HG03432 (cell line): ENCODE measurements at regions not wholly inside any gene's neighbourhood (a gene's known extent, or its start where the extent isn't known, plus 50 kb on each side); places are given as distances from the start of the nearest gene placed in this dataset.

ENCODE experiments used
- ATAC-seq: cut with Tn5 transposase; IDR thresholded peaks from one replicate; pipeline ENCODE4 v1.9.1; 2021; ENCODE audit warnings: mild to moderate bottlenecking, moderate library complexity; ENCODE audit not compliant: unreplicated experiment

- no peak for ATAC-seq
Measured at GRCh38 chr2:134153294-134153880, 100.5 kb upstream of the MGAT5 start.

DNA sequence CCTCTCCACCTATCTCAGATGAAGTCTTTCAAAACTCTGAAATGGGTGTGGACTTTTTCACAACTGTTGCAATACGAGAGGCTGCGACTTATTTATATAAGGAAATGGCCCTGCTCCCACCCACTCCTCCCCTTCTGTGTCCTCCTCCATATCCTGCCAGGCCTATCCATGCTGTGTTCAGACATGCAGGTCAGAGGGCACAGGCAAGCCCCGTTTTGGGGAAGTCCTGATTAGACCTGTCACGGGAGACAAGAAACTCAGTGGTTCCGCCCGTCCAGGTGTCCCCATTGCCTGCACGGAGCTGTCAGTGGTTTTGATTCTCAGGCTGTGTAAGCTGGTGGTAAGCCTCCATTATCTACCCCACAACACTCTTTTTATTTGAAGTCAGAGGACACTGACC, 99.6 kb upstream of the MGAT5 start:
- ATAC-seq, result peak; percentile 74

- peak; percentile 77 for ATAC-seq
Measured at GRCh38 chr2:134155134-134155533, 98.7 kb upstream of the MGAT5 start.

DNA sequence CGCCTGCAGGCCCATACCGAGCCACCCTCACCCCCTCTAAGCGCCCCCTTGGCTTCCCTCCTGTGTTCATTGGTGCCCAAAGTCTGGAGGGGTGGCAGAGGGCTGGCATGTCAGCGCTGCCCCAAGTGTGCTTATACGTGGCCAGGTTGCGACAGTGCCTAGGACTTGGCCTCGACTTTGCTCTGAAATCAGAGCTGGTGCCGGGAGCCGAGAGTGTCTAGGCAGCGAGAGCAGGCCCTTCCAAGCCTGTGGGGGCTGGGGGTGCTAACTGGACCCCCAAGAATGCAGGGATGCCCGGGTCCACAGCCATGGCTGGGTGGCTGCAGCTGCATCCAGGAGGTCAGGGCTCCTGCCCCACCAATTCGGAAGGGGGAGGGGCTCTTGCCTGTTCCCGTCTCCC, 95.6 kb upstream of the MGAT5 start:
- no peak for ATAC-seq

DNA sequence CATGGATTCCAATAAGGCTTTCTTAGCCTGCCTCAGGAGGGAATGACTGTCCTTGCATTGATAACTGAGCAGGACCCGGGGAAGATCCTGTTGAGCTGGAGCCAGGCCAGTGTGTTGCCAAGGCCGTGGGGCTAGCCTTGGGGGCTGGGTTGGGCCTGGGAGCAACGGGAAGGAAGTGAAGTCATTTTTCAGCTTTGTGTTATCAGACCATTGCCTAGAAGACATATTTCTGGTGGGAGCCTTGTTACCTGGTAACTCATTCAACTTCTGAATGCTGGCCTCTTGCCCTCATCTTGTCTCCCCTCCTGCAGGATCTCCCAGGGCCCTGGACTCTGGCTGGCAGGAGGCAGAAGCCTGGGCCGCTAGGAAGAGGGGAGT, 92.7 kb upstream of the MGAT5 start:
- ATAC-seq, result no peak

DNA sequence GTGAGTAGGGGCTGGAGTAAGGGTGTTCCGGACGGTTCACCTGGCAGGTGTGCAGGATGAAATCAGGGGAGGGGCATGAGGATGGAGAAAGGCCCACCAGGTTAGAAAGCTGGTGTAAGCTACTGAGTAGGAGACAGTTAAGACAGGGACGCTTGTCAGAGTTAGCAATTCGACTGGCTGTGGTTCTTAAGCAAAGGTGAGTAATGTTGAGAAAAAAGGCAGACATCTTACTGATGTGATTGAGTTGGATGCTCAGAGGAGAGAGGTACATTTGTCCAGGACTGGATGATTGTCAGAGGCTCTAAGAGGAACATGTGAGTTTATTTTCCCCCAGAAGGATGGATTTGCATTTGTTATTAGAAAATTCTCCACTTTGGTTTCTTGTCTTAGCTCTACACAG, 90.5 kb upstream of the MGAT5 start:
- no peak for ATAC-seq

GRCh38 chr2:134164306-134164705, 89.6 kb upstream of the MGAT5 start:
- ATAC-seq, result no peak

DNA sequence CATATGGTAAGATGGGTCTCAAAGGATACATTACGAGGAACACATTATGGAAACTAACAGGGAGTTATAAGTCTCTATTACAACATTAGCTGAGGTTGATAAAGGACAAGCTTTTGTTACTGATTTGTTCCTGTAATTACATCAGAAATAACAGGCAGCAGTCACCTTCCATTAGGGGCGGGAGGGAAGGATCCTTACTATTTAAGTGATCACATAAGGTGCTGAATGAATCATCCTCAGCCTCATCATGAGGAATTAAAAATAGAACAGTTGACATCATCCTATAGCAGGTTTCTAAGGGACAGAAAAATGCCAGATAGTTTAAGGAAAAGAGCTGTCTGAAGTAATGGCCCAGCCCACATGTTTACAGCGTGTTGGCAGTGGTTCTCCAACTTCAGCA, 86.9 kb upstream of the MGAT5 start:
- ATAC-seq, result no peak

DNA sequence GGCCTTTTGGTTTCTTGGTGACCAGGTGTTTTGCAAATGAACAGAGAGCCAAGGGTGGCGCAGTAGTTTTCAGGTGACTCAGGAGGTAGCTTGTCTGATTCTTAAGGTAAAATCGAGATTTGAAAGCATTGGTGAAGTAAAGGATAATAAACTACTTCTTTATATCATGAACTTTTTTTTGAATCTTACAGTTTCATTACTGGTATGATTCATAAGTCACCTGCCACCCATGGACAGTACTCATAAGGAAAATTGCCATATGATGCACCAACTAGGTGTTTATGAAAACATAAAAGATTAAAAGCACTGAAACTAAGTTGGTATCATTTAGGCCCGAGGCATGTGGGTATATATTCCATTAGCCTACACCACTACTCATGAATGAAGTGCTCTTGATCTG, 84.1 kb upstream of the MGAT5 start:
- ATAC-seq, result peak; percentile 78

DNA sequence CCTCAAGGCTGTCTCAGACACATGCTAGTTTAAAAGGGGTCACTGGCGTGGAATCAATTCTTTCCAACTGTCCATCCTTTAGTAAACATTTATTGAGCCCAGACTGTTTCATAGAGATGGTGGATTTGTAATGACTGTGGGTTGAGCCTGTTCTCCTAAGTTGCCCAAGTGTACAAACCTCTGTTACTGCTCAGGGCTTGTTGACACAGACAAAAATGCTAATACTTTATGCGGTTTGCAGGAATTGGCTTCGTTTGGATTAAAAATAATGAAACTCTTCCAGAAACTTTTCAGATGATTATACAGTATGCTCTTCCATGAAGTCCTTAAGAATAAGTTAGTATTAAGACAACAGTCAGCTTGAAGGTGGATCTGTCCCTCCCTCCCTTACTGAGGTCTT, 83.6 kb upstream of the MGAT5 start:
- no peak for ATAC-seq

DNA sequence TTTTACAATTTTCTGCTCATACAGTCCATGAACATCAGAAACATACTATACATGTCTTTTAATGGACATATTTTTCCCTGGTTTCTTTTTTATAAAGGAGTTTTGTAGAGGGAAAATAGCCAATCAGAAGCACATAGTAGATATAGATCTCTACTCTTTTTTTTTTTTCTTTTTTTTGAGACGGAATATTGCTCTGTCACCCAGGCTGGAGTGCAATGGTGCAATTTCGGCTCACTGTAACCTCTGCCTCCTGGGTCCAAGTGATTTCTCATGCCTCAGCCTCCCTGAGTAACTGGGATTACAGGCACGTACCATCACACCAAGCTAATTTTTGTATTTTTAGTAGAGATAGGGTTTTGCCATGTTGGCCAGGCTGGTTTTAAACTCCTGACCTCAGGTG, 83.2 kb upstream of the MGAT5 start:
- no peak for ATAC-seq

GRCh38 chr2:134173338-134174016, 80.4 kb upstream of the MGAT5 start:
- no peak for ATAC-seq

GRCh38 chr2:134174711-134175110, 79.2 kb upstream of the MGAT5 start:
- no peak for ATAC-seq

- no peak for ATAC-seq
Measured at GRCh38 chr2:134175834-134176233, 78.0 kb upstream of the MGAT5 start.

DNA sequence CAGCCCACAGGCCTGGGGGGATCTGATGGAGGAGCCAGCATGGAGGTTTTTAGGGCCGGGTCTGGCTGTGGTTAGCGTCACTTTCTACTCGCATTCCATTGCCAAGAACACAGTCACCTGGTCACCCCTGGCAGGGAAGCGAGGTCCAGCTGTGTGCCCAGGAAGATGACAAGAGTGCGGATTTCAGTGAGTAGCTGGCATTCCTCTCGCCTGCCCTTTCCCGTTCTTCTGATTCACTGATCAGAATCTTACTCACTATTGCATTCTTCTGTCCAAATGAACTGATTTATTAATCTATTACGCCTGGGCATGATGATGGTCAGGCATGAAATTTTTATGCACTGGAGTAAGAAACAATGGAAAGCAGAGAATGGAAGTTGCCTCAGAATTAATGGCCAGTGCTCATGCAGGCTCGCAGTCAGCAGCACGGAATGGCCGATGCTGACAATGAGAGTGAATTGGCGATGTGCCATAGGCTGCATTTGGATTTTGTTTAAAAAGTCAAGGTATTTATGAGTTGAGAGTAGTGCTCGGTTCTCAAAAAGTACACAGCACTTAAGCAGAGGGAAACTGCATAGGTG, 76.4 kb upstream of the MGAT5 start:
- ATAC-seq, result no peak

DNA sequence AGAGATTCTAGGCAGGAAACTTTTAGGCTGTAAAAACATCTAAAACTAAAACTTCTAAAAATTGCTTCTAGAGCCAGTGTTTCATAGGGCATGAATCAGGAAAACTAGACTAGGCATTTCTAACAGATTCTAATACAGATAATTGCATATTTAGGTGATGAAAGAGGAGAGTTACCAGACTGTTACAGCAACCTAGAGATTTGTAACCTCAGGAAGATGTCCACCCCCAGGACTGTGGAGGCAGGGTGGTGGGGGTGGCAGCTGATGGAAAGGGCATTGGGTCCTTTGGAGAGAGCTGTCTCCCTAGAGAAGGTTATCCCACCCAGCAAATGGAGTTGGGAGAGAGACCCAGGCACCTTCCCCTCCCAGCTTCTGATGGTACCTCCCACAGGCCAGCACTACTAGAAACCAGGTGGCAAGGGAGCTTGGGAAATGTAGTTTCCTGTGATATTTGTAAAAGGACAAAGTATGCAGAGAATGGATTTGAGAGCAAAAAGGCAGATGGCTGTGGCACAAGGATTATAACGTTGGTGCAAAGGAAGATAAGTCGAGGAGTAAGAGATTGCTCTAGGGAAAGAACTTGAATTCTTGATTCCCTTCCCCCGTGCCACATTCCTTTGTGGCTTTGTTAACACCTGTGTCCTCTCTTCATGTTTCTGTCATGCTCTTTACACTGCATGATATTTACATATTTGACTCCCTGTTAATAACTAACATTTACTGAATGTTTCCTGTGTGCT, 75.6 kb upstream of the MGAT5 start:
- ATAC-seq, result peak; percentile 69

GRCh38 chr2:134181219-134181618, 72.7 kb upstream of the MGAT5 start:
- peak; percentile 70 for ATAC-seq

GRCh38 chr2:134183679-134184078, 70.2 kb upstream of the MGAT5 start:
- ATAC-seq, result no peak

DNA sequence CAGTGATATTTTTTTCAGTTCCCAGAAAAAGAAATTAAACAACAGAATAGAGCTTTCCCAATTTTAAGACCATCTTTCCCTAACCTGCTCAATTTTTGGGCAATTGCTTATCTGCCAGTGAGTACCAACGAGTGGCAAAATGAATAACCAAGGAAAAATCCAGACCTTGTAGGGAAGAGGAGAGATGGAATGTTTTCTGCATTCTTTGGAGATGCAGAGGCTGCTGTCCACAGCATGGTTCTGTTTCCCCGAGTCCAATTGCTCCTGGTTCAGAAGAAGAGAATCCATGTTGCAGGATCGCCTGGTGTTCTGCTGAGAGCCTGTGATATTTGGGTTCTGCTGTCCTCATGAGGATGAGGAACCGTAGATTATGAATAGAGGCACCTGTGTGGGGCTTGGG, 68.2 kb upstream of the MGAT5 start:
- ATAC-seq, result no peak

DNA sequence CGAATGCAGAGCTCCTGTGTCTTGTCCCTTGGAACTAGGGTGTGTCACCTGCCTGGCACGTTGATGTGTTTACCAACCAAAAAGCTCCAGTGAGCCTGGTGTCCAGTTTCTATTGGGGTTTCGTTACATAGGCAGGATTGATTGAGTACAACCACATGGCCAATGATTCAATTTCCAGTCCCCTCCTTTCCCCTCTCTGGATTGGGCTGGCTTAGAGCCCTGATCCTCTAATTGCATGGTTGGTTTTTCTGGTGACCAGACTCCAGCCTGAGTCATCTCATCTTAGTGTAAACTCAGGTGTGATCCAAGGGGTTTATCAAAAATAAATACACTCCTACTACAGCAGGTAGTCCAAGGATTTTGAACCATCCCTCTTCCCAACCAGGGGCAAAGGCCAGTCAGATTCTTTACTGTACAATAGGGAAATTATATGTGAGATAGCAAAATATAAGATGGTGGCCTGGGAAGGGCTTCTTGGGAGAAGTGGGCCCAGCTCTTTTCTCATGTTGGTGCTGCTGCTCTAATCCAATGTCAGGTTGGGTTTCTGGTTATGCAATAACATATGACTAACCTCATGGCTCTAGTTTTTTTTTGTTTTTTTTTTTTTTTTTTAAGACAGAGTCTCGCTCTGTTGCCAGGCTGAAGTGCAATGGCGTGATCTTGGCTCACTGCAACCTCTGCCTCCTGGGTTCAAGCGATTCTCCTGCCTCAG, 64.7 kb upstream of the MGAT5 start:
- ATAC-seq, result no peak

GRCh38 chr2:134190062-134190806, 63.6 kb upstream of the MGAT5 start:
- no peak for ATAC-seq
